ENCODE measurements at regions not wholly inside any gene's neighbourhood (a gene's known extent, or its start where the extent isn't known, plus 50 kb on each side); places are given as distances from the start of the nearest gene placed in this dataset.
A peak's percentile ranks its signal among the peaks of the same experiment; 100 is the strongest.

DNA sequence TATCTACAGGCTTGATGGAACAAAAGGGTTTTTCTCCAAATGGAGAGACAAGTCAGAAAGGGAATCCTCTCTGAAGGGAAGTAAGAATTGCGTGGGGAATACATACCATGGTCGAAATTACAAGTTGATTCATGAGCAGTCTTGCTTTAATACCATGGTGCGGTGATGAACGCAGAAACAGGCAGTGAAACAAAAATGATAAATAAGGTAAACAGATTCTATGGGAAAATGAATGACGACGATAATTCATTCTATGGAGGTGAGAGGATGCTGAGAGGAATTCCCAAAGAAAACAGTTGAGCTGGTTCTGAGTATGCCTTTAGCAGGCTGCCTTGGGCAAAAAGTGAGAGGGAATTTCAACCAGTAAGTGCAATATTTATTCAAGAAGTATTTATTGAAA lies 209.4 kb upstream of the RUNX1 start:
- DNase-seq (ENCODE audit: low read depth): no peak

DNA sequence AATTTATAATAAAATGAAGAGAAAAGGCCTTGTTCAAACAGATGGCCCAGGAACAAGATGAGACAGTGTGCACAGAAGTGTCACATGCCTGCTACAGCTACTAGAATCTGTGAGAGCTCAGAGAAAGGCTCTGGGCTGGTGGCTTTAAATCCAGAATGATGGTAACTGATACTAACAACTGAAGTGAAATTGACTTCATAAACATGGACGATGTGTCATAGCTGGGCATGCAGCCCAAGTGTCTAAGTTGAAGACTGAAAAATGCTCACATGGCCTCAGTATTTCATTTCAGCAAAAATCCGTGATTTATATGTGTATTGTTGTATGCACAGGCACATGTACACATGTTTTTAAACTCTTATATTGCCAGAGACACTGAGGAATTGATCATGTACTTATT lies 208.3 kb upstream of the RUNX1 start:
- peak; percentile 92 for DNase-seq (ENCODE audit: low read depth)

DNA sequence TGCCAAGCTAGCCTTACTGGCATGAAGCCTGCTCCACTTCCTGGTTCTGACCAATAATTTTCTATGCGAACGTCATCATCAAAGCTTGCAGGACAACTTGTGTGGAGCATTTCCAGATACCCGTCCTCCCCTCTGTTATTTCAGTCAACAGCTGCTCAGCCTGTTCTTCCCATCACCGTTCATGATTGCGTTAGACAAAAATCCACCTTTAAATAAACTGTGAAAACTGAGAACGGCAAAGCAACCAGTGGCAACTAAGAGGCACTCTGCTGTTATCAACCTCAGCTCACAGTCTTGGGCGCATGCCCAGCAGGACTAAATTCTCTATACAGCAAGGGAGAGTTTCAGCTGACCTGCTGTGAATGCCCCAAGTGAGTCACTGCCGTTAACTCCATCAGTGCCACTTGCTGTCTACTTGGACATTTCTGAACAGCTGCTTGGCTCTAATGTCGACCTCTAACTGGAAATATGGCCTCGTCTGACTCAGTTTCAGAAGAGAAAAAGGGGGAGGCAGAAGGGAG lies 207.4 kb upstream of the RUNX1 start:
- peak; percentile 95 for DNase-seq (ENCODE audit: low read depth)

DNA sequence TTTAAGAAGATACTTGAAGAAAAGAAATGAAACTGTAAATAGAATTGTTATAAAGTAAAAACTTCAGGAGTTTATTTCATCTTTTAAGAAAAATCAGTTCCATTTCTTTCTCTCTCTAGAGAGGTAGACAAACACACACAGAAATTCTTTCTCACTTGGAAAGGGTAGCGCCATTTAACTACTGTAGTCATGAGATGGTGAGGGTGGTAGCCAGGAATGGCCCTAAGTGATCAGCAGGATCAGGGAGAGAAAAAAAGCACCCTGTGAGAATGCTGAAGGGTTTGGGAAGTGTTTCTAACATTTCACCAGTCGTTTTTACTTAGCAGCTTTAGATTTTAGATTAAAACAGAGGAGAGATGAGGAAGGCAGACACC lies 205.7 kb upstream of the RUNX1 start:
- no peak for DNase-seq (ENCODE audit: low read depth)

DNA sequence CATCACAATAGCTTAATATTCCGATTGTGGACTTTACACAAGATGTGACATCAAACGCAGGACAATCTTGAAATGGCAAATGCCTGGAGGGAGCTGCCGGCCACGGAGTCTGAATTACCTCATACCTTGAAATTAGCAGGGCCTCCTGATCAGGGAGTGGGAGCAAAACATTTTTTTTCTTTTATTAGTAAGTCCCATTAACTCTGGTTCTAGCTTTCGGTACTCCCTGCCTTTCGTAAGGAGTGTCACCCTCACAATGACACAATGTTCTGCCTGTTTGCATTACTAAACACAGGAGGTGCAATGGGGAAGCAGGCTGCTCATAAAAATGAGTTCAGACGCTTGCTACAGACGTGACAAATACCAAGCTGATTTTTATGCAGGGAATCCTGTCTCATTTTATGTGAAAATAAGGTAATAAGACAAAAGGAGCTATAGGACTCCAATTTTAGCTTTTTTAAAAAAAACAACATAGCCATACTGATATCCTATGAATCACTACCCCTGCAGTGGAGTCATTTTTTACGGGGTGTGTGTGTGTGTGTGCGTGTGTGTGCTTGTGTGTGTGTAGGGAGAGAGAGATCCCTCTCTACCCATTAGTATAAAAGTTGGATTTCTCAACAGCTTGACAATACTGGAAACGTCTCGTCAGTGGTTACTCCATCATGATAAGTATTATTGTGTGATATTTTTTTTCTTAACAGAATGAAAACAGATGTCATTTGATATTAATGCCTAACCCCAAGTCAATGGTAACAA lies 205.1 kb upstream of the RUNX1 start:
- DNase-seq (ENCODE audit: low read depth): peak; percentile 64

DNA sequence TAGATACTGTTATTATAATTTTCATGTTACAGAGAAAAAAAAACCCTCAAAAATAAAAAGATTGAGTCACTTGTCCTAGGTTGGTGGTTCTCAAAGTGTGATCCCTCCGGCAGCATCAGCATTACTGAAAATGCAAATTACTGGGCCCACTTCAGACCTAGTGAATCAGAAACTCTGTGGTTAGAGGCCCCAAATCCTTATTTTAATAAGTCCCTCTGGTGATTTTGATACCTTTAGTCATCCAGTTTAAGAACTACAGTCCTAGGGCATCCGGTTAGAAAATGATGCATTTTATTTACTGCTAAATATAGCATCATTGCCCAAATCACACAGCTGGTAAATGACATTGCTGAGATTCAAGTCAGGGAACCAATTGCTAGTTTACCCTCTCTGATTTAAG lies 203.7 kb upstream of the RUNX1 start:
- DNase-seq (ENCODE audit: low read depth): peak; percentile 86

DNA sequence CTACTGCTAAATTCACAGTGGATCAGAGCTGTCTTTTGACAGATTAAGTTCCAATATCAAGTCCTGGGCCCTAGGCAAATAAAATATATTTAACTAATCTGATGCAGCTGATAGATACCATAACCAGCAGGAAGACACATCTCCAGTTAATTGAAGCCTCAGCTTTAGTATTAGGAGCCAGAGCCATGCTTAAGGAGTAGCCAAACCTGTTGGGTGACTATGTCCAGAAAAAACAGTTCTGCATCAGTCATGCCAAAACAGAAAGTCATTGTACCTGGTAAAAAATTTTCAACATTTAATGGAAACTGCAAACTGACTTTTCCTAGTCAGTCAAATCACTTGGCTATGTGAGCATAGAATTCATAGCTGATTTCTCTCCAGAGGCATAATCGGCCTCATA lies 200.5 kb upstream of the RUNX1 start:
- DNase-seq (ENCODE audit: low read depth): no peak

DNA sequence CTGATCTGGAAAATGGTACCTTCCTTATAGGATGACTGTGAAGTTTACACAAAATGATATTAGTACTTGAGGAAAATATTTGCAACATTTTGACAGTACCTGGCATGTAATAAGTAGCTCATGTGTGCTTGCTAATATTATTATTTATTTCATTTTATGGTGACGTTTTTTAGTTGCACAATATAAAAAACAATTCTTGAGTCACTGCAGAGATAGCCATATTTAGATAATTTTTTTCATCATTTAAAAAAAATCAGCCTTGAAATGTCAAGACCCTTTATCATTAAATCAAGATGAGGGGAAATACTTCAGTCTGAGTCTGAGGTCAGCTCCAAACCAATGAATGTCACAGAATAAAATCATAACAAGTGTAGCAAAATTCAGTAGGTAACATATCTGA lies 196.8 kb upstream of the RUNX1 start:
- no peak for DNase-seq (ENCODE audit: low read depth)

DNA sequence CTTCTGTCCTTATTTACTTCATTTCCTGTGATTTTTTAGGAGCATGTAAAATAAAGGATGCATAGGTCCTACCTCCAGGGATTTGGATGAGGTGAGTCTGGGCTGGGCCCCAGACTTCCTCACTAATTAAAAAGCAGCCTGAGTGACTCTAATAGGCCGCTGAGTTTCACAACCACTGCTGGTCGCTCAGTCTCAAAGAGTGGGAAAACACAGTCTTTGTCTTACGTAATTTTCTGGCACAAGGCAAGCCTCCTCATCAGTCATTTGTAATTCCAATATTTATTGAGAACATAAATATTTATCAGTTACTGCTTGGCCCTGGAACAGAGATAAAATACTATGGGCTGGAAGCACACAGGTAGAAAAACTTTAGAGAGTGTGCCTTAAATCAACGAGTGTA lies 195.4 kb upstream of the RUNX1 start:
- no peak for DNase-seq (ENCODE audit: low read depth)

DNA sequence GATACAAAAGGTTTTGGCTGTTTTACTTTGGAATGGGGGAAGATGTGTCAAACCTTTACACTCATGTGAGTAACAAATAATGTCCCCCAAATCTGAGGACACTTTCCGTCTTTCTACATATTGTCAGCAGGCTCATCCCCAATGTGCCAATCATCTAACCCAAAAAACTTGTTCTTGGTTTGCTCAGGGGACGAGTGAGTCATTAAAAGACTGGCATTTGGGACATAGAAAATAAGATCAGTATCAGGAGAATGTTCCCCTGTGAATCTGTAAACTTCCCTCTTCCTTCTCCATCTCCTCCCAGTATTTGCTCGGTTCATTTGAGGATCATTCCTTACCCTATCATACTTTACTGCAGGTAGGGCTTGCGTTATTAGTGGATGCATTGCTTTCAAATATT lies 194.1 kb upstream of the RUNX1 start:
- no peak for DNase-seq (ENCODE audit: low read depth)

DNA sequence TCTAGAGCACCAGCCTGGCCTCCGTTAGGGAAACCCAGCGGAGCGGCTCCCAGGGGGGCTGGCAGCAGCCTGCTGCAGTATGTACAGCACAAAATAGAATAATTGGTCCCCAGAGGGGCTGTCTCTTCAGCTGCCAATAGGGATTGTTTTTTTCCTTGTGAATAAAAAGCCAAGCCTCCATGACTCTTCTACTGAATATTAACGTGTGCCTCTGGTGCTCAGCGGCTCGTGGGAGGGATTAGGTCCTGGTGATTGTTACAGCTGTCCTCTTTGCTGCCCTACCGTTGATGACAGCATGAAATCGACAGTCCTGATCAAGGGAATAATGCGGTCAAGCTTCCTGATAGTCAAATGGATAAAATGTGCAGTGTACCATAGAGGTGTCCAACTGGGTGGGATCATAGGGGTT lies 190.7 kb upstream of the RUNX1 start:
- no peak for DNase-seq (ENCODE audit: low read depth)

DNA sequence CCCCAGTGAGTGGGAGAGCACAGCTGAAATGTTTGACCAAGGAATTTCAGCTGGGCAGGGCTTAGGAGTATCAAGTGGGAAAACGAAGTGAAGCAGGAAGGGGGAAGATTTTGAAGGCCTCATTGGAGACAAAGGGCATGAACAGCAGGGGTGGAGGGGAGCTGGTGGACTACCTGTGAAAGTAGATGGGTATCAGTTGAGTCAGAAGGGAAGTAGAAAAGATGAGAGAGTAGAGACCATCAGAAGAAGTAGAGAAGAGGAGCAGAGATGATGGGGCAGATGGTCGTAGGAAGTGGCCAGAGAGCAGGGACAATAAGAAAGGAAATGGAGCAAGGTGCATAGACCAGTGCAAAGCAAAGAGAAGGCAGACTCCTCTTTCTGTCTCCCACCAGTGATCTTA lies 189.0 kb upstream of the RUNX1 start:
- no peak for DNase-seq (ENCODE audit: low read depth)

DNA sequence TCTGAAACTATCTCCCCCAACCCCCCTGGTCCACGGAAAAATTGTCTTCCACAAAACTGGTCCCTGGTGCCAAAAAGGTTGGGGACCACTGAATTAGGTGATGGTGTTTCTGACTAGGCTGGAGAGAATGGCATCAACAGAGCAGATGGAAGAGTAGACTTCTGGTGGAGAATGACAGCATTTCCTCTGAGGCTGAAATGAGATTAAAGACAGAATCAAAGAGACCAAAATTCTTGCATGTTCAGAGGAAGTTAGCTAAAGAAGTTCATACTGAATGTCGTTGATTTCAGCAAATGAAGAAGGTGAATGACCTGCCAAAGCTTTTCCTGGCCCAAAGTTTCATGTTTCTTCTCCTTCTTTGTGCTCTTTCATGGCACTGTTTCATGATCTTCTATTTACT lies 188.2 kb upstream of the RUNX1 start:
- DNase-seq (ENCODE audit: low read depth): no peak

DNA sequence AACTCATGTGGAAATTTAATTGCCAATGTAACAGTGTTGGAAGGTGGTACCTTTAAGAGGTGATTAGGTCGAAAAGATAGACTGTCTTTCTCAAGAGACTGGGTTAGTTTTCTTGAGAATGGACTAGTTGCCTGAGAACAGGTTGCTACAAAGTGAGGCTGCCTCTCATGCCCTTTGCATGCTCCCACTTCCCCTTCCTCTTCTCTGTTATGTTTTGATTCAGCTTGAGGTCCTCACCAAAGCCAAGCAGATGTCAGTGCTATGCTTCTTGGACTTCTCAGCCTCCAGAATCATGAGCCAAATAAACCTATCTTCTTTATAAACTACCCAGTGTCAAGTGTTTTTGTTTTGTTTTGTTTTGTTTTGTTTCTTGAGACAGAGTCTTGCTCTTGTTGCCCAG lies 187.0 kb upstream of the RUNX1 start:
- no peak for DNase-seq (ENCODE audit: low read depth)

DNA sequence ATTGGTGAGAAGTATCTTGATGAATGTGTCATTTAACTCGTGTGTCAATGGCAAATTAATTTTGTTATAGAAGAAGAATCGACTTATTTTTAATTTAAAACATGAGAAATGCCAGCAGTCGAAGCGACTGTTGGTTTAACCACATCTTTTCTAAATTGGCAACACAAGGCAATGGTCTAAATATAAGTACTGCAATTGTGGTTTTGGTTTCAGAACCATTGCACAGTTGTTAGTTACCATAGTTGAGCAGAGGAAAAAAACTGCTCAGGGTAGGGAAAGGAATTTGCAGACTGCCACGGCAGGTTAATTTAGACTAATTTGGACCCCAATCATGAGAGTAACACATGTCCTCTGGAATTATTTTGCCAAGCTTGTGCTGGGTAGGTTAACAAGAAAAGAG lies 185.6 kb upstream of the RUNX1 start:
- DNase-seq (ENCODE audit: low read depth): no peak

DNA sequence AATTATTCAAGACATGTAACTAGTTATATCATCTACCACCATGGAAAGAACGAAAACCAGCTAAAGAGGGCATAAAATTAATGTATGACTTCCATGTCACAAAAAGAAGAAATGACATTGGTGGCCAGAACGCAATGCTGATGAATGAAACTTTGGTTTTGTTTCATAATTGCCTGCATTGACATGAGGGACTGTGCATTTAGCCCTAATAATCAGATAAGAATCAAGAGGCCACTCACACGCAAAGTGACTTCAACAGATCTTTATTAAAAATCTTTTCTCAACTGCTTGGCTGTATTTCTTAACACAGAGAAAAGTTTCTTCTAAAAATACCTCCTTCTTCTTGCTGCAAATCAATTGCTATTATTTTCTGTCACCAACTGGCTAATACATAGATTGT lies 184.7 kb upstream of the RUNX1 start:
- DNase-seq (ENCODE audit: low read depth): no peak

DNA sequence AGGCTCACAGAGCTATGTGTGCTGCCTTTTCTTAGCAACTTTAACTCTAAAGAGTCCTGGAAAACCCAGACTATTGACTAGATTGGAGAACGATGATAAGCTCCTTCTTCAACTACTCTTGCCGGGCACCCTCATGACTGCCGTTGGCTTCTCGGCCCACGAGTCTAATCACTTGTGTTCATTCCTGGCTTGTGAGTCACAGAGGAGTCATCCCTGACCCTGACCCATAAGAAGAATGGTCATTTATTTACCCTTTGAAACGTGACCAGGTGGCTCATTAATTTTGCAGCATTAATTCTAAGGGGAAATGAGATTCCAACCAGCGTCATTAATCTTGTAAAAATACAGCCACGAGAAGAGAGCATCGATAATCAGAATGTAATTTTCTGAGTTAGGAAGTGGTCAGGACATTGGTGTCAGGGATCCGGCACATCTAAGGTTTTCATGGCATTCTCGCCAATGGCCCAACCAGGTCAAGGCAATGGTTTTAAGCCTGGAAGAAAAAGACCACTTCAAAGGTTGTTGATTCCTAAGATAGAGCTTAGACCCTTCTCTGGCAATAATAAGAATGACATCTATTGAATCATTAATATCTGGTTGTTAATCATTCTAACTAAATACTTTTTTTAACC lies 183.6 kb upstream of the RUNX1 start:
- DNase-seq (ENCODE audit: low read depth): peak; percentile 96

DNA sequence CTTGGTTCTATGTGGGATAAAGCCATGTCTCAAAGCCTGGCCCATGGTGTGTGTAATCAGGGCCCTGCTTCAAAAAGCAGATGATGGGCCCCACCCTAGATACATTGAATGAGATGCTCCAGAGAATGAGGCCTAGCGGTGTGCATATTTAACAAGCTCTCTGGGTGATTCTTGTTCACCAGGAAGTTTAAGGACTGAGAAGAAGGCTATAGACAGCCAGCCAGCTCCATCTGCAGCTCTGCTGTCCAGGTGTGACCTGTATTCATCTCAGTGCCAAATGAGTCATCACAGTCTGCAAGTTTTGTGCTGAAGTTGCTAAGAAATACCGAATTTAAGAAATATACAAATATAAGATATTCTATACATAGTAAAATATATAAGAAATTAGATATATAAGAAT lies 182.0 kb upstream of the RUNX1 start:
- peak; percentile 12 for DNase-seq (ENCODE audit: low read depth)

DNA sequence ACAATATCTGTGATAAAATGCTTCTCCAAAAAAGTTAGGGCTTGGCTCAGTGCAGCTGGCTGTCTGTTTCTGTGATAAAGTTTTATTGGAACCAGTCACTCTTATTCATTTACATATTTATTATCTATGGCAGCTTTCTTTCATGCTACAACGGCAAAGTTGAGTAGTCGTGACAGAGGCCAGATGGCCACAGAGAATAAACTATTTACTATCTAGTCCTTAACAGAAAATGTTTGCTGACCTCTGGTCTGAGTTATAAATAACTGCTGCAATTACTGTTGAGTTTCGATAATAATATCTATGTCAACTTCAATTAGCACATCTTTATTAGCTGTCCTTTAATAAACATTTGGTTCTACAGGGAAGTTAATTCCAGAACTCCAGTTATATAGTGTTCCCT lies 180.2 kb upstream of the RUNX1 start:
- no peak for DNase-seq (ENCODE audit: low read depth)

DNA sequence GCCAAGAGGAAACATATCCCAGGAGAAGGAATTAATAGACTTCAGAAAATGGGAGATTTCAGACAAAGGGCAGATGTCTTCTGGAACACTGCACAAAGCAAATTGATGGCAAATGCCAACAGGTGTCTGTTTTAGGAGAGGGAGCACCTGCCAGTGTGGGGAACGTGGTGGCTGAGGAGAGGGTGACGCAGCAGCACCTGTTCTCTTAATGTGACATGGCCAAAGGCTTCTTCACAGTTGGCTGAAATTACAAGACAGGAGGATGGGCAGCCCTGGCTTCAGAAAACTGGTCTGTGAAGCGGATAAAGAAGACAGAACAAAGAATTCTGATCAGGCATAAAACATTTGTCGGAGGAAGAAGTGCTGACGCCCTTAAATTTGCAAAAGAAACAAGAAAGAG lies 178.7 kb upstream of the RUNX1 start:
- DNase-seq (ENCODE audit: low read depth): no peak

DNA sequence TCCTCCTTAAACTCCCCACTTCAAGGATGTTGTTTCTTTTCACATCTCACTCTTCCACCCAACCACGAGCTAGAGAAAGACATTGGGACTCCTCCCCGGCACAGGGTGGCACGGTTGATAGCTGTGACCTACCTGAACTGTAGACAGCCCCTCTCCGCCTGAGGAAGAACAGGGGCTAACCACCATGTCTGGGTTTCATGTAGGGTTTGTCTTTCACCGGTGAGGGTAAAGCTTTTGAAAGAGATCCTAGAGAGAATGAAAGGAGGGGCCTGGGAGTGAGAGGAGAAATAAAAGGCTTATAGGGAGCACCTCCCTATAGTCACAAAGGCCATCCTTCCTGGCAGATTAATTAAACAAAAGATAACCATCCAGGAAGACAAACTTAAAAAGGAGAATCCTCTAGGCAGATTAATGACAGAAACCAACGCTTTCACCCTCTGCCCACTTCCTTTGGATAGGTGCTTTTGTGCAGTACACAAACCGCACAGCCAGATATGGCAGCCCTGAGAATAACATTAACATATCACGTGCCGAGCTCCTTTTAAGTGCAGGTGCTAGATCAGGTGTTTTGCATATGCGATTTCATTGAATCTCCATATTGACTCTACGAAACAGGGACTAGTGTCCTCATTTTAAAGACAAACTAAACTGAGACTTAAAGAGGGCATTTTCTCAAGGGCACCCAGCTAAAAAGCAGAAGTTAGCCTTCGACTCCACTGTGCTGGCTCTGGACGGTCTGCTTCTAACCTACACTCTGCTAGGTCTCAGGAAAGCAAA lies 178.1 kb upstream of the RUNX1 start:
- no peak for DNase-seq (ENCODE audit: low read depth)

DNA sequence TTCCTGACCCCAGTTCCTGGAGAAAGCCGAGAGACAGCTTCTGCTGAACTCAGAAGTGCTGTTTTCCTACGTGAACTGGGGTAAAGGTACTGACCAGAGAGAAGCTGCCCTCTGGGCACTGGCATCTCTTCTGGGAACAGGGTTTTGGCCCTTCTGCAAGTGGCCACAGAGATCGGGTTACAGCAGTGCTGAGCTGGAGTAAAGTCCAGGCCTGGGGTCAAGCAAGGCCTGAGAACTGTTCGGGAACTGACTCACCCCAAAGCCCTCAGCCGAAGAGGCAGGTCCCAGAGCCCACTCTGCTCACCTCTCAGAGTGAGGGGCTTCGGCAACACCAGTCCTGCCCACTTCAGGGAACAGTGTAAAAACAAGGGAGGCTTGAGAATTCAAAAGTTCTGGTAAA lies 177.2 kb upstream of the RUNX1 start:
- DNase-seq (ENCODE audit: low read depth): peak; percentile 68

DNA sequence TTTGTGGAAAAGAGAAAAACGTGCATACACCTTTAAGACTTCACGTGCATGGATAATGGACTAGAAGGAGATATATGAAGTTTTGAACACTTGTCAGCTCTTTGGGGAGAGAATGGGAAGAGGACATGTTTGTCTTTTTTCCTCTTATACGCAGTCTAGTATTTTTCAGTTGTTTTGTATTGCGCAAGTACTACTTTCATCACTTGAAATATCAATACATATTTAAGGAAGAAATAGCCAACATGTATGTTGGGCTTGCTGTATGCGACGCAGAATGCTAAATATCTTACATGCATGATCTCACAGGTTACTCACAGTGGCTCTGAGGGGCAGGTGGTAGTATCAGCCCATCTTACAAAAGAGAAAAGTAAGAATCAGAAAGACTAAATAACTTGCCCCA lies 176.5 kb upstream of the RUNX1 start:
- no peak for DNase-seq (ENCODE audit: low read depth)

All from ELR (cell line).